ENCODE measurements at regions not wholly inside any gene's neighbourhood (a gene's known extent, or its start where the extent isn't known, plus 50 kb on each side); places are given as distances from the start of the nearest gene placed in this dataset.

DNA sequence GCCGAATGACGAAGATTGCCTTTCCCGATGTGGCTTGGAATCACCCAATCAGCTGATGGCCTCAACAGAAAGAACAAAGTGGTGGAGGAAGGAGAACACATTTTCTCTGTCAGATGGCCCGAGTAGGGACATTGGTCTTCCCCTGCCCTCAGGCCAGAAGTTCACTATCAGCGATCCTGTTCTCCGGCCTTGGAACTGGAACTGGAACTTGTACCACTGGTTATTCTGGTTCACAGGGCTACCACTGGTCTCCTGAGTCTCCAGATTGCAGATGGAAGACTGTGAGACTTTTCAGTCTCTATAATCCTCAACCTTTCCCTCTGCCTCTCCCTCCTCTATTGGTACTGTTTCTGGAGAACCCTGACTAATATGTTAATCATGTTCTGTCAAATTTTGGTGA is 180.4 kb downstream of the ANKRD30B start:
- Histone ChIP-seq H3K27me3 (ENCODE audit: control insufficient read depth in 1 of 2, insufficient read depth in 2 of 2, low read length in 1 of 2) (no peaks in the 10 kb centered on the region), H3K27ac (ENCODE audit: low read depth in 1 of 2, low read length in 2 of 2) (no peak overlapping the region), H3K4me3 (ENCODE audit: low read length in 2 of 2) (no peak overlapping the region), H3K9me3 (ENCODE audit: control insufficient read depth, low read length) (no peaks in the 10 kb centered on the region), H3K36me3 (ENCODE audit: control insufficient read depth in 1 of 2, insufficient read depth in 2 of 2, low read length in 1 of 2) (no peaks in the 10 kb centered on the region), H3K4me1 (ENCODE audit: control insufficient read depth in 1 of 2, insufficient read depth in 2 of 2, low read length in 2 of 2) (no peaks in the 10 kb centered on the region)
- intact Hi-C loops (cut with DNase I): no loop called here
- DNase-seq (no peak), ATAC-seq (ENCODE audit: low FRiP score) (no peak)
- WGBS, 2 donors: 92% methylated on average over 6 of the region's 6 CpGs

DNA sequence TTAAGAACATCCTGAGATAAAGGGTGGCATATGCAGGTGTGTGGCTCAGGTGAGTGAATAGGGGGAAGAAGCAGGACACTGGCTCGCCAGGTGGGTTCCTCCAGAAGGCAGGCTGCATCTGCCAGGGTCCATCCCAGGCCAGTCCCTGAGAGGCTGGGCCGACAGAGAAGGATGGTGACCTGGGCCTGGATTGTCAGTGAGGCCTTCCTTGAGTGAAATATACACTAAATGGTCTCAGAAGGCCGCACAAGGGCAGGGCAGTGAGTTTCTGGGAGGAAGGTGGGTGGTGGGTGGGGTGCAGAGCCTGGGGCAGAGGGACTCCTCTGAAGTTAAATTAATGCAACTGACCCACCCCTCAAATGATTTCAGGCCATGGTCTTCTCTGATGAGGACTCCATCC is 182.1 kb downstream of the ANKRD30B start:
- intact Hi-C loops (cut with DNase I): no loop called here
- ATAC-seq (ENCODE audit: low FRiP score): no peak
- no peaks in the 10 kb centered on the region for H3K4me1 ChIP-seq (ENCODE audit: control insufficient read depth in 1 of 2, insufficient read depth in 2 of 2, low read length in 2 of 2)
- H3K4me3 ChIP-seq (ENCODE audit: low read length in 2 of 2): no peak overlapping the region
- no peaks in the 10 kb centered on the region for H3K9me3 ChIP-seq (ENCODE audit: control insufficient read depth, low read length)
- no peak for DNase-seq
- H3K27ac ChIP-seq (ENCODE audit: low read depth in 1 of 2, low read length in 2 of 2): no peak overlapping the region
- H3K36me3 ChIP-seq (ENCODE audit: control insufficient read depth in 1 of 2, insufficient read depth in 2 of 2, low read length in 1 of 2): no peaks in the 10 kb centered on the region
- no peaks in the 10 kb centered on the region for H3K27me3 ChIP-seq (ENCODE audit: control insufficient read depth in 1 of 2, insufficient read depth in 2 of 2, low read length in 1 of 2)
- 66 to 69% methylated on average over 3 of the region's 3 CpGs for WGBS, 2 donors

DNA sequence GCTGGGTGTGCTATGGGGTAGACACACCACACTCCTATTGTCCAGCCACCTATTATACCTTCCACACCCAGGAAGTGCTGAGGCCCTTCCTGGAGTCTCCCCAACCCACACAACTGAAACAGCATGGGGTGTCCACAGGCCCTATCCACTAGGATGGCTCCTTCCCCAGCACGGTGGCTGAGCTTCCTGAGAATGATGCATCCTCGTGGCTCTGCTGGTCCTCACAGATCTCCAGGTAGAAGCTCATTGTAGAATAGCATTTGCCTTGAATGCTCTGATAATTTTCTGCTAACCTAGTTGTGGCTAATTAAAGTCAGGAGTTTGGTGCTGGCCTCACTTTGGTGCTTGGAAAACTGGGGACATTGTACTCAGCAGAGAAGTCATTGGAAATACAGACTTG is 182.6 kb downstream of the ANKRD30B start:
- Histone ChIP-seq H3K4me3 (ENCODE audit: low read length in 2 of 2) (no peak overlapping the region), H3K27me3 (ENCODE audit: control insufficient read depth in 1 of 2, insufficient read depth in 2 of 2, low read length in 1 of 2) (no peaks in the 10 kb centered on the region), H3K9me3 (ENCODE audit: control insufficient read depth, low read length) (no peaks in the 10 kb centered on the region), H3K36me3 (ENCODE audit: control insufficient read depth in 1 of 2, insufficient read depth in 2 of 2, low read length in 1 of 2) (no peaks in the 10 kb centered on the region), H3K27ac (ENCODE audit: low read depth in 1 of 2, low read length in 2 of 2) (no peak overlapping the region), H3K4me1 (ENCODE audit: control insufficient read depth in 1 of 2, insufficient read depth in 2 of 2, low read length in 2 of 2) (no peaks in the 10 kb centered on the region)
- intact Hi-C loops (cut with DNase I): no loop called here
- WGBS, 2 donors: 74 to 85% methylated on average over 2 of the region's 2 CpGs
- ATAC-seq (ENCODE audit: low FRiP score) (no peak), DNase-seq (no peak)

DNA sequence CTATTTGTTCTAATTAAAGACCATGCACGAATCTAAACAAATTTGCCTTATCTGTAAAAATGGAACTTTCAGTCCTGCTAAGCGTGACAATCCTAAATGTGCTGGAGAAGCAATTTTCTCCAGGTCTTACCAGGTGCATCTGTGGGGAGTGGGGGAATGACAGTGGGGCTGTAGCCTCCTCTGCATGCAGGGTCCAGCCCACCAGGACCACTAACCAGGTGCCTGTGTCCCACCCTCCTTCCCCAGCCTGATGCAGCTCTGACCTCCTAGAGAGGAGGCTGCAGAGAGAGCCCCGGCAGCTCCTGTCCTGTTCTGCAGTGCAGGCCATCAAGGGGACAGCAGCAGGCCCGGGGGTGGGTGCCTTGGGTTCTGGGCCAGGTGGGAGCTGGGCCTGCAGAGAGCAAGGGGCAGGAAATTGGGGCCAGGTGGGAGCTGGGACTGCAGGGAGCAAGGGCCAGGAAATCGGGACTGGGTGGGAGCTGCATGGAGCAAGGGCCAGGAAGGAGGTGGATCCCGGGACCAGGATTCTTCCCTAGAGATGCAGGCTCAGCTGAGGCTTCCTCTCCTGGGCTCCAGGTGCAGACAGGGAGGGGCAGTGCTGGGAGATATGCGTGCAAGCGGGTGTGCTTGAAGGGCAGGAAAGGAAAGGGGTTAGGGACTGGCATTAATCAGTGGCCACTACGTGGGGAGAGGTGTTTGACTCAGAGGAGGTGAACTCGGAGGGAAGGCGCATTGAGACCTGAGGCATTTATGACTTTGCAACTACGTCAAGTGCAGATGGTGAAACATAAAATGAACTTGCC is 185.3 kb downstream of the ANKRD30B start:
- WGBS, 2 donors: 74% methylated on average over 12 of the region's 12 CpGs
- H3K4me3 ChIP-seq (ENCODE audit: low read length in 2 of 2): no peak overlapping the region
- no peak for ATAC-seq (ENCODE audit: low FRiP score)
- no peaks in the 10 kb centered on the region for H3K9me3 ChIP-seq (ENCODE audit: control insufficient read depth, low read length)
- H3K4me1 ChIP-seq (ENCODE audit: control insufficient read depth in 1 of 2, insufficient read depth in 2 of 2, low read length in 2 of 2): no peaks in the 10 kb centered on the region
- no peak overlapping the region for H3K27ac ChIP-seq (ENCODE audit: low read depth in 1 of 2, low read length in 2 of 2)
- H3K27me3 ChIP-seq (ENCODE audit: control insufficient read depth in 1 of 2, insufficient read depth in 2 of 2, low read length in 1 of 2): no peaks in the 10 kb centered on the region
- intact Hi-C loops (cut with DNase I): no loop called here
- DNase-seq: no peak
- H3K36me3 ChIP-seq (ENCODE audit: control insufficient read depth in 1 of 2, insufficient read depth in 2 of 2, low read length in 1 of 2): no peaks in the 10 kb centered on the region

DNA sequence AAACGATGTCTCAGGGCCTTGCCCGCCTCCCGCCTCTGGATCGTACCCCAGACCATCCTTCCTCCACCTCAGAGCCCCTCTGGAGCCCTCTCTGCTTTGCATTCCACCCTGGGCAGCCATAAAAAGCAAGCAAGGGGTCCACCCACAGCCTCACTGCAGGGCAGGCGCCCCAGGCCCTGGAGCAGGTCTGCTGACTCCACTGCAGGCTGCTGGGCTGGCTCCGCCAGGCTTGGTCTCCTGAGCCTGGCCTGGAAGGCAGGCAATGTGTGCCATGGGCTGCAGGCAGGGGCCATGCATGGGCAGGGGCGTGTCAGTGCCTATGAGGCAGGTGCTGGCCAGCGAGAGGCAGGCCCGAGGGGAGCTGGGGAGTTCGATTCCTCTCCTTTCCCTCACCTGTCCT is 186.0 kb downstream of the ANKRD30B start:
- no peak overlapping the region for H3K4me3 ChIP-seq (ENCODE audit: low read length in 2 of 2)
- ATAC-seq (ENCODE audit: low FRiP score) (peak; percentile 37), DNase-seq (no peak)
- H3K36me3 ChIP-seq (ENCODE audit: control insufficient read depth in 1 of 2, insufficient read depth in 2 of 2, low read length in 1 of 2): no peaks in the 10 kb centered on the region
- 72 to 73% methylated on average over 10 of the region's 10 CpGs for WGBS, 2 donors
- intact Hi-C loops (cut with DNase I): no loop called here
- H3K27me3 ChIP-seq (ENCODE audit: control insufficient read depth in 1 of 2, insufficient read depth in 2 of 2, low read length in 1 of 2): no peaks in the 10 kb centered on the region
- H3K4me1 ChIP-seq (ENCODE audit: control insufficient read depth in 1 of 2, insufficient read depth in 2 of 2, low read length in 2 of 2): no peaks in the 10 kb centered on the region
- H3K9me3 ChIP-seq (ENCODE audit: control insufficient read depth, low read length): no peaks in the 10 kb centered on the region
- no peak overlapping the region for H3K27ac ChIP-seq (ENCODE audit: low read depth in 1 of 2, low read length in 2 of 2)

DNA sequence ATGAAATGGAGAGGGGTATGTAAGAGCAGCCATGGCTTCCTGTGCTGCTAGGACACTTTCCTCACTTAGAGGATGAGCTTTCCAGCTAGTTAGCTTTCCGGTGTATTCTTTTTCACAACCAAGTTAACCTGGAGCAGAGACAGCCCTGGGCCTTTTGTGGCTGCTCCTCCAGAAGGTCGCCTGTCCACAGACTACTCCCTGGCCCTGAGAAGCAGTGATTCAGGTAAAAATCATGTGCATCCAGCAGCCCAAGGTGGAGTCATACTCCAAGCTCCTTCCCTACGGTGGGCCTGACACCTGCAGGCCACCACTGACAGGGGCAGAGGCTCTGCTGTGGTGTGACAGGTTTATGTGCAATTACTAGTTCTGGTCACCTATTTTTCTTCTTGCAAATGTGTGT is 187.2 kb downstream of the ANKRD30B start:
- H3K9me3 ChIP-seq (ENCODE audit: control insufficient read depth, low read length): no peaks in the 10 kb centered on the region
- H3K27ac ChIP-seq (ENCODE audit: low read depth in 1 of 2, low read length in 2 of 2): no peak overlapping the region
- 61 to 68% methylated on average over 3 of the region's 3 CpGs for WGBS, 2 donors
- intact Hi-C loops (cut with DNase I): no loop called here
- DNase-seq (no peak), ATAC-seq (ENCODE audit: low FRiP score) (no peak)
- H3K27me3 ChIP-seq (ENCODE audit: control insufficient read depth in 1 of 2, insufficient read depth in 2 of 2, low read length in 1 of 2): no peaks in the 10 kb centered on the region
- H3K36me3 ChIP-seq (ENCODE audit: control insufficient read depth in 1 of 2, insufficient read depth in 2 of 2, low read length in 1 of 2): no peaks in the 10 kb centered on the region
- no peaks in the 10 kb centered on the region for H3K4me1 ChIP-seq (ENCODE audit: control insufficient read depth in 1 of 2, insufficient read depth in 2 of 2, low read length in 2 of 2)
- H3K4me3 ChIP-seq (ENCODE audit: low read length in 2 of 2): no peak overlapping the region

DNA sequence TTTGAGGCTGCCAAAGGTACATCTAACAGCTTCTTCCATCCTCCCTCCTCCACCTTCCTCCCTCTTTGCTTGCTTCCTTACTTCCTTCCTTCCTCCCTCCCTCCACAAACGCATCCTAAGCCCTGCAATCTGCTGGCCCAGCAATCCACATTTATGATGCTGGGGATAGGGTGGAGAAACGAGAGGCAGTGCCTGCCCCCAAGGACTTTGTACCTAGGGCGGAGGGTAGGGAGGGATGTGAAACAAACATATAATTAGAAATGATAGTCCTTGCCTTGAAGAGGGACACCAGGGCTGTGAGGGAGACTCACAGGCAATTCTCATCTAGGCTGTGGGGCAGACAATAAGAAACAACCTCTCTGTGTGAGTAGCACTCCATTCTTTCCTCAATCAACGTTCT is 188.3 kb downstream of the ANKRD30B start:
- Histone ChIP-seq H3K4me1 (ENCODE audit: control insufficient read depth in 1 of 2, insufficient read depth in 2 of 2, low read length in 2 of 2) (no peaks in the 10 kb centered on the region), H3K4me3 (ENCODE audit: low read length in 2 of 2) (no peak overlapping the region), H3K36me3 (ENCODE audit: control insufficient read depth in 1 of 2, insufficient read depth in 2 of 2, low read length in 1 of 2) (no peaks in the 10 kb centered on the region), H3K9me3 (ENCODE audit: control insufficient read depth, low read length) (no peaks in the 10 kb centered on the region), H3K27ac (ENCODE audit: low read depth in 1 of 2, low read length in 2 of 2) (no peak overlapping the region), H3K27me3 (ENCODE audit: control insufficient read depth in 1 of 2, insufficient read depth in 2 of 2, low read length in 1 of 2) (no peaks in the 10 kb centered on the region)
- DNase-seq (no peak), ATAC-seq (ENCODE audit: low FRiP score) (no peak)
- WGBS, 2 donors: 55 to 58% methylated on average over 4 of the region's 4 CpGs
- intact Hi-C loops (cut with DNase I): no loop called here

DNA sequence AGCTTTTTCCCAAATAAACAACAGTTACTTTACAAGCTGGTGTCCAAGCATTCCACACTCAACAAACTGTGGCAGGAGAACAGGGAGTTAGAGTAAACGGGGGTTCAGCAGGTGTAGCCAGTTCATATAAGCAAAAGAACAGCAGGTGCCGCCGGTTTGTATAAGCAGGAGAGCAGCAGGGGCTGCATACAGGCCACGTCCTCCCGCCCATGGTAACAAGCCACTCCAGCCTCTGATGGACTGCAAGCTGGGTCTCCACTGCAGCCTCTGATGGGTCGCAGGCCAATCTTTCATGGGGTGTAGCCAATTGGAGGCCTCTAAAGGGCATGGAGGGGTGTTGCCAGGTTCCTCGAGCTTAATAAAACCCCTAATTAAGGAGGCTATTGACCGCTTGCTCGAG is 189.3 kb downstream of the ANKRD30B start:
- ATAC-seq (ENCODE audit: low FRiP score) (no peak), DNase-seq (no peak)
- no peaks in the 10 kb centered on the region for H3K4me1 ChIP-seq (ENCODE audit: control insufficient read depth in 1 of 2, insufficient read depth in 2 of 2, low read length in 2 of 2)
- intact Hi-C loops (cut with DNase I): no loop called here
- no peak overlapping the region for H3K27ac ChIP-seq (ENCODE audit: low read depth in 1 of 2, low read length in 2 of 2)
- no peaks in the 10 kb centered on the region for H3K9me3 ChIP-seq (ENCODE audit: control insufficient read depth, low read length)
- no peaks in the 10 kb centered on the region for H3K36me3 ChIP-seq (ENCODE audit: control insufficient read depth in 1 of 2, insufficient read depth in 2 of 2, low read length in 1 of 2)
- H3K4me3 ChIP-seq (ENCODE audit: low read length in 2 of 2): no peak overlapping the region
- whole genome bisulfite sequencing, 2 donors: 79 to 80% methylated on average over 9 of the region's 9 CpGs
- no peaks in the 10 kb centered on the region for H3K27me3 ChIP-seq (ENCODE audit: control insufficient read depth in 1 of 2, insufficient read depth in 2 of 2, low read length in 1 of 2)

DNA sequence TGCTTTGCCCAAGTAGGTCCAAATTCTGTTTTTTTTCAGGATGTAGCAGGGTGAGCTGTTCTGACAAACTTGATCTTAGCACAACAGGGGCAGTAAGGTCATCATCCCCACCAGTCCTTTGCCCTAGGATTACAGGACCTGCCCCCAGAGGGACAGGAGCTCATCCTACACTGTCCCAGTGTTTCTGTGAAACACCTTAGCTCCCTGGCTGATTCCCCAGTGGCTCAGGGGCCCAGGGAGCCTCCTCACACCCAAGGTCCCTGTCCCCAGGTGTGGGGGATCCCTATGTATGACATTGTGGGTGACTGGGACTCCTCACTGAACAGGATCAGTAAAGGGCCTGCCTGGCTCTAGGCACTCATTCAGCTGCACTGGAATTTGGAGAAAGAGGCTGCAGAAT is 191.2 kb downstream of the ANKRD30B start:
- intact Hi-C loops (cut with DNase I): no loop called here

More for the DNA sequence above, 191.2 kb downstream of the ANKRD30B start:
- ATAC-seq (ENCODE audit: low FRiP score) (no peak), DNase-seq (no peak)
- Histone ChIP-seq H3K4me3 (ENCODE audit: low read length in 2 of 2) (no peak overlapping the region), H3K27me3 (ENCODE audit: control insufficient read depth in 1 of 2, insufficient read depth in 2 of 2, low read length in 1 of 2) (no peaks in the 10 kb centered on the region), H3K27ac (ENCODE audit: low read depth in 1 of 2, low read length in 2 of 2) (no peak overlapping the region), H3K9me3 (ENCODE audit: control insufficient read depth, low read length) (no peaks in the 10 kb centered on the region), H3K36me3 (ENCODE audit: control insufficient read depth in 1 of 2, insufficient read depth in 2 of 2, low read length in 1 of 2) (no peaks in the 10 kb centered on the region), H3K4me1 (ENCODE audit: control insufficient read depth in 1 of 2, insufficient read depth in 2 of 2, low read length in 2 of 2) (no peaks in the 10 kb centered on the region)

Measured in aorta (tissue), 5 donors.